Ovary (tissue), 7 donors: ENCODE measurements at regions not wholly inside any gene's neighbourhood (a gene's known extent, or its start where the extent isn't known, plus 50 kb on each side); places are given as distances from the start of the nearest gene placed in this dataset.
"Not testable (repeated sequence)": the region's sequence is repeated elsewhere in the genome, so short reads cannot be mapped to it uniquely, and the experiment has no call there.

ENCODE experiments used
- DNase-seq, 5 donors: peaks; one replicate each; pipeline ENCODE4 v3.0.0-alpha.2; 2019 to 2020
- H3K27ac ChIP-seq, 2 donors: fragments of 200-600 bp; one replicate each; pipeline versions ENCODE4 v1.5.1 to v1.8.0; 2019 to 2022
- H3K27me3 ChIP-seq: fragments of 200-600 bp; one replicate; pipeline ENCODE4 v1.8.0; 2022
- H3K36me3 ChIP-seq: fragments of 200-600 bp; sonication (generic); one replicate; pipeline ENCODE4 v1.5.1; 2019
- H3K4me1 ChIP-seq: one replicate; pipeline ENCODE4 v1.8.1; 2013; ENCODE audit warnings: mild to moderate bottlenecking, moderate library complexity; ENCODE audit not compliant: insufficient read depth
- H3K4me3 ChIP-seq: fragments of 200-600 bp; sonication (generic); one replicate; pipeline ENCODE4 v1.5.1; 2017
- H3K9me3 ChIP-seq, 2 donors: fragments of 200-600 bp in 1 of 2; sonication (generic) in 1 of 2; one replicate each; pipeline versions ENCODE4 v1.5.1 to v1.8.1; 2013 to 2019; ENCODE audit warnings: mild to moderate bottlenecking in 1 of 2, moderate library complexity in 1 of 2
- CTCF ChIP-seq, 3 donors: fragments of 450-650 bp in 2 of 3; fragments of 200-600 bp in 1 of 3; IDR thresholded peaks; one replicate each; pipeline versions ENCODE4 v1.5.1 to v1.8.0; 2016 to 2022; ENCODE audit warnings: antibody characterized with exemption in 3 of 3, mild to moderate bottlenecking in 1 of 3
- EP300 ChIP-seq: sonication (generic); formaldehyde crosslinking; IDR thresholded peaks from one replicate; pipeline ENCODE4 v1.6.1; 2017; ENCODE audit warnings: antibody characterized with exemption
- POLR2A ChIP-seq: fragments of 450-650 bp; IDR thresholded peaks from one replicate; pipeline ENCODE4 v1.6.1; 2017; ENCODE audit warnings: antibody characterized with exemption, mild to moderate bottlenecking, moderate library complexity
- WGBS, 3 donors: extraction: QIAGEN DNeasy Blood & Tissue Kit in 1 of 3; methylation state at CpG; one replicate each; pipeline versions ENCODE4 v1.1.5 to v1.1.7; 2013 to 2017; 5-methylcytosine and 5-hydroxymethylcytosine counted together
- intact Hi-C, 4 donors: fragments of 100-400 bp; cut with DNase I; formaldehyde crosslinking; loops; one replicate each; pipeline versions ENCODE4 v1.11.0 to v1.15.1; 2022 to 2023
- donor health status: DM: no; HTN: no; CAD: no; lungs with moderate emphysema.
- donor health status: DM: no; HTN: no; CAD: no.
- donor health status: Bipolar disorder and iron deficiency.
- donor health status: DM: no; HTN: no; CAD: no.
- donor health status: DM: yes; HTN: yes; CAD: no.

GRCh38 chr7:50851451-50851850 lies 68.8 kb upstream of the GRB10 start:
- H3K4me1 ChIP-seq = no peaks in the 10 kb centered on the region
- WGBS, 3 donors = 61 to 64% (median 64%) methylated on average over 7 of the region's 7 CpGs
- DNase-seq = no peak
- H3K9me3 ChIP-seq = no peaks in the 10 kb centered on the region
- no peak overlapping the region for H3K27ac ChIP-seq
- intact Hi-C loops = no loop called here
- TF ChIP-seq CTCF (IDR thresholded peaks at IDR 0.05) (no peak), EP300 (no peak), POLR2A (no peak)
- no peaks in the 10 kb centered on the region for H3K36me3 ChIP-seq
- no peak overlapping the region for H3K4me3 ChIP-seq
- no peaks in the 10 kb centered on the region for H3K27me3 ChIP-seq

- Histone ChIP-seq H3K27me3 (no peaks in the 10 kb centered on the region), H3K4me3 (no peak overlapping the region), H3K4me1 (no peaks in the 10 kb centered on the region), H3K36me3 (no peaks in the 10 kb centered on the region), H3K9me3 (no peaks in the 10 kb centered on the region), H3K27ac (no peak overlapping the region)
- WGBS, 3 donors = 73 to 96% (median 74%) methylated on average over 1 of the region's 1 CpG
- intact Hi-C loops = no loop called here
- TF ChIP-seq EP300 (no peak), POLR2A (no peak), CTCF (IDR thresholded peaks at IDR 0.05) (no peak)
- no peak for DNase-seq
Observed at GRCh38 chr7:50849991-50850390, 67.3 kb upstream of the GRB10 start.

- no peaks in the 10 kb centered on the region for H3K9me3 ChIP-seq
- no peaks in the 10 kb centered on the region for H3K4me1 ChIP-seq
- no peak for DNase-seq
- no peaks in the 10 kb centered on the region for H3K27me3 ChIP-seq
- no peaks in the 10 kb centered on the region for H3K36me3 ChIP-seq
- H3K27ac ChIP-seq = no peak overlapping the region
- no peak for TF ChIP-seq POLR2A
- TF ChIP-seq CTCF (IDR thresholded peaks at IDR 0.05) = no peak
- TF ChIP-seq EP300 = no peak
- intact Hi-C loops = no loop called here
- WGBS, 3 donors = 27 to 50% (median 42%) methylated on average over 2 of the region's 2 CpGs
- no peak overlapping the region for H3K4me3 ChIP-seq
Observed at GRCh38 chr7:50848203-50848602, 65.5 kb upstream of the GRB10 start.

- H3K27ac ChIP-seq, H3K9me3 ChIP-seq, H3K4me3 ChIP-seq, H3K27me3 ChIP-seq, H3K4me1 ChIP-seq, H3K36me3 ChIP-seq, intact Hi-C loops, DNase-seq: not testable (repeated sequence)
- WGBS, 3 donors = 86 to 95% (median 94%) methylated on average over 7 of the region's 7 CpGs
Observed at GRCh38 chr7:50844861-50845260, 62.2 kb upstream of the GRB10 start.

GRCh38 chr7:50842041-50842440 lies 59.3 kb upstream of the GRB10 start:
- DNase-seq = no peak
- Histone ChIP-seq H3K9me3 (no peaks in the 10 kb centered on the region), H3K36me3 (no peaks in the 10 kb centered on the region), H3K27ac (no peak overlapping the region), H3K4me3 (no peak overlapping the region), H3K4me1 (no peaks in the 10 kb centered on the region), H3K27me3 (no peaks in the 10 kb centered on the region)
- WGBS, 3 donors = 85 to 88% (median 87%) methylated on average over 6 of the region's 6 CpGs
- intact Hi-C loops = no loop called here
- no peak for TF ChIP-seq POLR2A
